A673 (cell line): ENCODE measurements at regions not wholly inside any gene's neighbourhood (a gene's known extent, or its start where the extent isn't known, plus 50 kb on each side); places are given as distances from the start of the nearest gene placed in this dataset.

Experiments
- BruUV-seq: library from RNA; stranded (reverse); fragments of 400-500 nt; replicated peaks from 2 replicates; lab custom pipeline; 2021; lab: Mats Ljungman, UMichigan
- CTCF ChIA-PET: fragments of 300-600 bp; sonication (Branson Sonifier 250); formaldehyde crosslinking; loops from one replicate; lab custom pipeline; 2022; ENCODE audit warnings: antibody characterized with exemption; lab: Charles Lee
- POLR2A ChIA-PET: fragments of 300-600 bp; sonication (Branson Sonifier 250); formaldehyde crosslinking; loops from one replicate; lab custom pipeline; 2022; ENCODE audit warnings: antibody characterized with exemption; ENCODE audit not compliant: low non-redundant PET; lab: Charles Lee
- DNase-seq: peaks from one replicate; pipeline ENCODE4 v3.0.0-alpha.2; 2015; ENCODE audit warnings: low spot score
- H3K27ac ChIP-seq: fragments of 200-600 bp; sonication (generic); 2 replicates; pipeline ENCODE4 v1.5.1; 2016; ENCODE audit warnings: mixed run types, low read depth, mild to moderate bottlenecking, mixed read lengths, antibody characterized with exemption, low read length; ENCODE audit not compliant: poor library complexity, severe bottlenecking
- H3K27me3 ChIP-seq: fragments of 200-600 bp; sonication (generic); replicated peaks from 2 replicates; pipeline ENCODE4 v1.6.1; 2017; ENCODE audit warnings: mixed run types, low read depth, mild to moderate bottlenecking, mixed read lengths, antibody characterized with exemption, low read length; ENCODE audit not compliant: insufficient read depth, poor library complexity
- H3K36me3 ChIP-seq: fragments of 200-600 bp; sonication (generic); 2 replicates; pipeline ENCODE4 v1.6.1; 2016; ENCODE audit warnings: mixed run types, mild to moderate bottlenecking, mixed read lengths, antibody characterized with exemption, low read length; ENCODE audit not compliant: insufficient read depth, poor library complexity, severe bottlenecking
- H3K4me1 ChIP-seq: fragments of 200-600 bp; sonication (generic); 2 replicates; pipeline ENCODE4 v1.6.1; 2017; ENCODE audit warnings: mixed run types, mild to moderate bottlenecking, mixed read lengths, antibody characterized with exemption, low read length; ENCODE audit not compliant: insufficient read depth, poor library complexity, severe bottlenecking
- H3K4me3 ChIP-seq: fragments of 200-600 bp; sonication (generic); 2 replicates; pipeline ENCODE4 v1.5.1; 2016; ENCODE audit warnings: low read depth, mixed run types, mild to moderate bottlenecking, mixed read lengths, low read length; ENCODE audit not compliant: poor library complexity, severe bottlenecking
- H3K9me3 ChIP-seq: fragments of 200-600 bp; sonication (generic); 2 replicates; pipeline ENCODE4 v1.6.1; 2016; ENCODE audit warnings: mixed run types, low read depth, mild to moderate bottlenecking, mixed read lengths, antibody characterized with exemption, low read length; ENCODE audit not compliant: poor library complexity, severe bottlenecking
- EZH2 ChIP-seq: fragments of 200-600 bp; sonication (generic); IDR thresholded peaks from 2 replicates; pipeline ENCODE4 v1.6.1; 2017; ENCODE audit warnings: borderline replicate concordance, low read depth, mild to moderate bottlenecking, mixed read lengths, antibody characterized with exemption, low read length; ENCODE audit not compliant: poor library complexity, severe bottlenecking
- intact Hi-C: fragments of 100-400 bp; cut with micrococcal nuclease; formaldehyde crosslinking; loops from one replicate; pipeline ENCODE4 v1.10.0; 2022; ENCODE audit not compliant: unreplicated experiment
- TF ChIP-seq, protein P1 (sequence below): fragments of 300-800, 200-600 bp; sonication (generic); conservative IDR thresholded peaks from 2 replicates; pipeline ENCODE4 v1.5.1; 2017; ENCODE audit warnings: low read depth, mild to moderate bottlenecking, antibody characterized with exemption, low read length, moderate library complexity, mixed read lengths

DNA sequence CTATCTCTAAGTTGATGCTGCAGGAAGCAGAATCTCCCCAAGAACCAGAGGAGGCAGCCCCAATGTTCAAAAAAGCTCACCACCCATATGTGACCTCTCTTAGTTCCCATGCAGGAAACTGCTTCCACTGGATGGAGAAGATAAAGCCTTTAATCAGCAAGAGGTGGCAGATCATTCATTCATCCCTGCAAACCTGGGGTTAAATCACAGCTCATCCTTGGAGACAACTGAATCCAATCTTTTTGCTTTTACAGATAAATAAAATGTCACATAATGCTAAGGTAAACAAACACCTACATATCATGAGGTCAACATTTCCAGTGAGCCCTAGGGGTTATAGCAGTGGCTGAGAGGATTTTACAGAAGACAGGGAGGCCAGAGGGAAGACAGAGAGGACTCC is 112.7 kb upstream of the CD93 start:
- intact Hi-C loops = no loop called here
- no peak for DNase-seq
- H3K4me1 ChIP-seq = no peaks in the 10 kb centered on the region
- H3K9me3 ChIP-seq = peaks cover 4% of the 10 kb centered on the region
- H3K27me3 ChIP-seq = peaks cover 75% of the 10 kb centered on the region
- H3K27ac ChIP-seq = no peak overlapping the region
- BruUV-seq = no TSS peak
- H3K36me3 ChIP-seq = no peaks in the 10 kb centered on the region
- ChIA-PET CTCF (no interaction called here), POLR2A (no interaction called here)
- TF ChIP-seq, protein P1, sequence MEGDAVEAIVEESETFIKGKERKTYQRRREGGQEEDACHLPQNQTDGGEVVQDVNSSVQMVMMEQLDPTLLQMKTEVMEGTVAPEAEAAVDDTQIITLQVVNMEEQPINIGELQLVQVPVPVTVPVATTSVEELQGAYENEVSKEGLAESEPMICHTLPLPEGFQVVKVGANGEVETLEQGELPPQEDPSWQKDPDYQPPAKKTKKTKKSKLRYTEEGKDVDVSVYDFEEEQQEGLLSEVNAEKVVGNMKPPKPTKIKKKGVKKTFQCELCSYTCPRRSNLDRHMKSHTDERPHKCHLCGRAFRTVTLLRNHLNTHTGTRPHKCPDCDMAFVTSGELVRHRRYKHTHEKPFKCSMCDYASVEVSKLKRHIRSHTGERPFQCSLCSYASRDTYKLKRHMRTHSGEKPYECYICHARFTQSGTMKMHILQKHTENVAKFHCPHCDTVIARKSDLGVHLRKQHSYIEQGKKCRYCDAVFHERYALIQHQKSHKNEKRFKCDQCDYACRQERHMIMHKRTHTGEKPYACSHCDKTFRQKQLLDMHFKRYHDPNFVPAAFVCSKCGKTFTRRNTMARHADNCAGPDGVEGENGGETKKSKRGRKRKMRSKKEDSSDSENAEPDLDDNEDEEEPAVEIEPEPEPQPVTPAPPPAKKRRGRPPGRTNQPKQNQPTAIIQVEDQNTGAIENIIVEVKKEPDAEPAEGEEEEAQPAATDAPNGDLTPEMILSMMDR = no peak
- no peak for TF ChIP-seq EZH2
- H3K4me3 ChIP-seq = no peak overlapping the region

DNA sequence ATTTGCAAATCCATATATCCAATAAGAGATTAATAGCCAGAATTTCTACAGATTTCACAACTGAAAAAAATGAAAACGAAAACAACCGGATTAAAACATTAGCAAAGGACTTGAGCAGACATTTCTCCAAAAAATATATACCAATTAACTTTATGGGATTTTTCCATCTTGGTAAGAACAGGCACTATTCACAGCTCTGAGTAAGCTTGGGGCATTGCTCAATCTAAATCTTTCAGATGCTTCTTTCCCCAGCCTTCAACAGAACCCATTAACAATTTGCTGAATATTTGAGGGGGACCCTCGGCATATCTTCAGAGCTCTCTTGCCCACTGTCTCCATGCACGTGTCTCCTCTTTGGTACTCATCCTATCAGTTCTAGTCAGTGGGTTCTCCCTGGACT is 111.7 kb upstream of the CD93 start:
- no peak overlapping the region for H3K27ac ChIP-seq
- no peak for DNase-seq
- no peak overlapping the region for H3K4me3 ChIP-seq
- intact Hi-C loops = no loop called here
- ChIA-PET CTCF (no interaction called here), POLR2A (no interaction called here)
- H3K4me1 ChIP-seq = no peaks in the 10 kb centered on the region
- H3K36me3 ChIP-seq = no peaks in the 10 kb centered on the region
- BruUV-seq = no TSS peak
- peaks cover 4% of the 10 kb centered on the region for H3K9me3 ChIP-seq
- TF ChIP-seq, protein P1 = no peak
- TF ChIP-seq EZH2 = no peak
- H3K27me3 ChIP-seq = peaks cover 71% of the 10 kb centered on the region

DNA sequence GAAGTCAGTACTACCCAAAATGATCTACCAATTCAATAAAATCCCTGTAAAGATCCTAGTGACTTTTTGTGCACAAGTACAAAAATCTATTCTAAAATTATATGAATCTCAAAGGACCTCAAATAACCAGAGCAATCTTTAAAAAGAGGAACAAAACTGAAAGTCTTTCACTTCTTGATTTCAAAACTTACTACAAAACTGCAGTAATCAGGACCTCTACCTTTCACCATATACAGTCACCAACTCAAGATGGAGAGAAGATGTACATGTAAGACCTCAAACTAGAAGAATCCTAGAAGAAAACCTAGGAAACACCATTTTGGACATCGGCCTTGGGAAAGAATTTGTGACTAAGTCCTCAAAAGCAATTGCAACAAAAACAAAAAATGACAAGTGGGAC is 109.5 kb upstream of the CD93 start:
- H3K9me3 ChIP-seq = peaks cover 4% of the 10 kb centered on the region
- H3K36me3 ChIP-seq = no peaks in the 10 kb centered on the region
- no peak overlapping the region for H3K4me3 ChIP-seq
- ChIA-PET POLR2A (no interaction called here), CTCF (no interaction called here)
- H3K27ac ChIP-seq = no peak overlapping the region
- no TSS peak for BruUV-seq
- DNase-seq = no peak
- TF ChIP-seq, protein P1 = no peak
- TF ChIP-seq EZH2 = no peak
- peaks cover 49% of the 10 kb centered on the region for H3K27me3 ChIP-seq
- no peaks in the 10 kb centered on the region for H3K4me1 ChIP-seq
- intact Hi-C loops = no loop called here
